GM21737 (cell line): ENCODE measurements at regions not wholly inside any gene's neighbourhood (a gene's known extent, or its start where the extent isn't known, plus 50 kb on each side); places are given as distances from the start of the nearest gene placed in this dataset.
"Not testable (repeated sequence)": the region's sequence is repeated elsewhere in the genome, so short reads cannot be mapped to it uniquely, and the experiment has no call there.

ENCODE experiments used
- ATAC-seq: cut with Tn5 transposase; IDR thresholded peaks from one replicate; pipeline ENCODE4 v1.9.1; 2021; ENCODE audit warnings: mild to moderate bottlenecking, moderate library complexity; ENCODE audit not compliant: unreplicated experiment

- ATAC-seq, result no peak
Measured at GRCh38 chr4:84028340-84028739, 470.8 kb downstream of the NKX6-1 start.

GRCh38 chr4:84024405-84024804, 474.7 kb downstream of the NKX6-1 start:
- ATAC-seq, result no peak

GRCh38 chr4:84022564-84022963, 476.5 kb downstream of the NKX6-1 start:
- ATAC-seq, result no peak

- ATAC-seq, result no peak
Measured at GRCh38 chr4:84019626-84020025, 479.5 kb downstream of the NKX6-1 start.

- no peak for ATAC-seq
Measured at GRCh38 chr4:84003046-84003445, 467.1 kb downstream of the GPAT3 start.

- no peak for ATAC-seq
Measured at GRCh38 chr4:84001876-84002569, 466.1 kb downstream of the GPAT3 start.

GRCh38 chr4:83996254-83996653, 460.3 kb downstream of the GPAT3 start:
- ATAC-seq, result no peak

GRCh38 chr4:83993774-83994173, 457.9 kb downstream of the GPAT3 start:
- ATAC-seq, result no peak

- ATAC-seq, result no peak
Measured at GRCh38 chr4:83989835-83990234, 453.9 kb downstream of the GPAT3 start.

- ATAC-seq, result no peak
Measured at GRCh38 chr4:83981156-83981555, 445.2 kb downstream of the GPAT3 start.

GRCh38 chr4:83979773-83980172, 443.9 kb downstream of the GPAT3 start:
- no peak for ATAC-seq

GRCh38 chr4:83974111-83974780, 438.3 kb downstream of the GPAT3 start:
- no peak for ATAC-seq

- ATAC-seq, result no peak
Measured at GRCh38 chr4:83964996-83965541, 429.2 kb downstream of the GPAT3 start.

- no peak for ATAC-seq
Measured at GRCh38 chr4:83962492-83962891, 426.6 kb downstream of the GPAT3 start.

- no peak for ATAC-seq
Measured at GRCh38 chr4:83961575-83961974, 425.7 kb downstream of the GPAT3 start.

- ATAC-seq, result no peak
Measured at GRCh38 chr4:83959160-83959559, 423.3 kb downstream of the GPAT3 start.

GRCh38 chr4:83947830-83948193, 411.9 kb downstream of the GPAT3 start:
- ATAC-seq, result no peak

GRCh38 chr4:83947125-83947829, 411.4 kb downstream of the GPAT3 start:
- no peak for ATAC-seq

GRCh38 chr4:83943691-83944090, 407.8 kb downstream of the GPAT3 start:
- ATAC-seq, result not testable (repeated sequence)

- no peak for ATAC-seq
Measured at GRCh38 chr4:83932750-83933391, 397.0 kb downstream of the GPAT3 start.
